Memory B cell (primary cell): ENCODE measurements at regions not wholly inside any gene's neighbourhood (a gene's known extent, or its start where the extent isn't known, plus 50 kb on each side); places are given as distances from the start of the nearest gene placed in this dataset.

Experiments
- ATAC-seq: fragments of 150-1000 bp; cut with Tn5 transposase; 2 replicates; pipeline ENCODE4 v1.10.0; 2021; ENCODE audit warnings: low read depth, mild to moderate bottlenecking, moderate library complexity
- DNase-seq, 2 donors: peaks; one replicate each; pipeline ENCODE4 v3.0.0; 2022; ENCODE audit warnings: low spot score in 2 of 2
- H3K27ac Mint-ChIP-seq: one replicate; pipeline ENCODE4 v1.8.0; 2022; ENCODE audit warnings: mild to moderate bottlenecking, moderate library complexity, mixed read lengths
- H3K27me3 Mint-ChIP-seq: one replicate; pipeline ENCODE4 v1.8.0; 2022; ENCODE audit warnings: mixed read lengths
- H3K36me3 Mint-ChIP-seq: one replicate; pipeline ENCODE4 v1.8.0; 2022; ENCODE audit warnings: mild to moderate bottlenecking, mixed read lengths
- H3K4me1 Mint-ChIP-seq: one replicate; pipeline ENCODE4 v1.8.0; 2022; ENCODE audit warnings: mixed read lengths
- H3K4me3 Mint-ChIP-seq: one replicate; pipeline ENCODE4 v1.8.0; 2022; ENCODE audit warnings: mild to moderate bottlenecking, moderate library complexity, mixed read lengths
- H3K9me3 Mint-ChIP-seq: one replicate; pipeline ENCODE4 v1.8.0; 2022; ENCODE audit warnings: mixed read lengths

GRCh38 chr9:78839252-78839651, 542.3 kb downstream of the PSAT1 start:
- ATAC-seq = no peak
- peaks cover 13% of the 10 kb centered on the region for H3K9me3 Mint-ChIP-seq
- H3K27me3 Mint-ChIP-seq = no peaks in the 10 kb centered on the region
- no peaks in the 10 kb centered on the region for H3K36me3 Mint-ChIP-seq
- H3K27ac Mint-ChIP-seq = no peak overlapping the region
- DNase-seq = no peak
- peaks cover 4% of the 10 kb centered on the region for H3K4me1 Mint-ChIP-seq
- H3K4me3 Mint-ChIP-seq = no peak overlapping the region

- H3K36me3 Mint-ChIP-seq = no peaks in the 10 kb centered on the region
- H3K27ac Mint-ChIP-seq = no peak overlapping the region
- DNase-seq = no peak
- no peaks in the 10 kb centered on the region for H3K27me3 Mint-ChIP-seq
- peaks cover 3% of the 10 kb centered on the region for H3K4me1 Mint-ChIP-seq
- peaks cover 14% of the 10 kb centered on the region for H3K9me3 Mint-ChIP-seq
- no peak for ATAC-seq
- no peak overlapping the region for H3K4me3 Mint-ChIP-seq
These were observed 551.1 kb downstream of the PSAT1 start for GRCh38 chr9:78848061-78848460.

GRCh38 chr9:78856144-78856543, 559.2 kb downstream of the PSAT1 start:
- Mint-ChIP-seq H3K27me3 (no peaks in the 10 kb centered on the region), H3K4me3 (no peak overlapping the region), H3K4me1 (peaks cover 2% of the 10 kb centered on the region), H3K36me3 (no peaks in the 10 kb centered on the region), H3K9me3 (no peaks in the 10 kb centered on the region), H3K27ac (no peak overlapping the region)
- DNase-seq (no peak), ATAC-seq (no peak)

GRCh38 chr9:78856781-78857180, 559.9 kb downstream of the PSAT1 start:
- DNase-seq (no peak), ATAC-seq (no peak)
- peaks cover 2% of the 10 kb centered on the region for H3K4me1 Mint-ChIP-seq
- H3K4me3 Mint-ChIP-seq = no peak overlapping the region
- no peaks in the 10 kb centered on the region for H3K36me3 Mint-ChIP-seq
- no peaks in the 10 kb centered on the region for H3K27me3 Mint-ChIP-seq
- no peaks in the 10 kb centered on the region for H3K9me3 Mint-ChIP-seq
- no peak overlapping the region for H3K27ac Mint-ChIP-seq

- Mint-ChIP-seq H3K27me3 (no peaks in the 10 kb centered on the region), H3K4me3 (no peak overlapping the region), H3K36me3 (no peaks in the 10 kb centered on the region), H3K9me3 (no peaks in the 10 kb centered on the region), H3K27ac (no peak overlapping the region), H3K4me1 (peaks cover 2% of the 10 kb centered on the region)
- DNase-seq = no peak
- ATAC-seq = no peak
These were observed 560.7 kb downstream of the PSAT1 start for GRCh38 chr9:78857373-78858225.

- ATAC-seq (no peak), DNase-seq (no peak)
- peaks cover 2% of the 10 kb centered on the region for H3K4me1 Mint-ChIP-seq
- H3K36me3 Mint-ChIP-seq = no peaks in the 10 kb centered on the region
- no peak overlapping the region for H3K4me3 Mint-ChIP-seq
- H3K27ac Mint-ChIP-seq = no peak overlapping the region
- no peaks in the 10 kb centered on the region for H3K9me3 Mint-ChIP-seq
- no peaks in the 10 kb centered on the region for H3K27me3 Mint-ChIP-seq
These were observed 561.3 kb downstream of the PSAT1 start for GRCh38 chr9:78858266-78858665.

- Mint-ChIP-seq H3K9me3 (no peaks in the 10 kb centered on the region), H3K4me3 (no peak overlapping the region), H3K27ac (no peak overlapping the region), H3K36me3 (no peaks in the 10 kb centered on the region), H3K27me3 (peaks cover 2% of the 10 kb centered on the region), H3K4me1 (peaks cover 2% of the 10 kb centered on the region)
- DNase-seq (no peak), ATAC-seq (no peak)
These were observed 564.0 kb downstream of the PSAT1 start for GRCh38 chr9:78860801-78861475.

GRCh38 chr9:78863531-78863930, 566.6 kb downstream of the PSAT1 start:
- H3K27me3 Mint-ChIP-seq = peaks cover 2% of the 10 kb centered on the region

GRCh38 chr9:78865737-78866136, 568.8 kb downstream of the PSAT1 start:
- H3K4me3 Mint-ChIP-seq = no peak overlapping the region
- H3K36me3 Mint-ChIP-seq = no peaks in the 10 kb centered on the region
- H3K9me3 Mint-ChIP-seq = no peaks in the 10 kb centered on the region

More at GRCh38 chr9:78863531-78863930, 566.6 kb downstream of the PSAT1 start:
- Mint-ChIP-seq H3K4me1 (peaks cover 2% of the 10 kb centered on the region), H3K27ac (no peak overlapping the region), H3K36me3 (no peaks in the 10 kb centered on the region), H3K4me3 (no peak overlapping the region), H3K9me3 (no peaks in the 10 kb centered on the region)
- ATAC-seq = no peak
- DNase-seq = no peak

GRCh38 chr9:78866207-78867132, 569.5 kb downstream of the PSAT1 start:
- Mint-ChIP-seq H3K4me3 (no peak overlapping the region), H3K36me3 (no peaks in the 10 kb centered on the region), H3K27me3 (peaks cover 3% of the 10 kb centered on the region), H3K9me3 (no peaks in the 10 kb centered on the region), H3K27ac (no peak overlapping the region), H3K4me1 (no peaks in the 10 kb centered on the region)
- ATAC-seq = no peak
- no peak for DNase-seq

More at GRCh38 chr9:78865737-78866136, 568.8 kb downstream of the PSAT1 start:
- ATAC-seq (no peak), DNase-seq (no peak)
- Mint-ChIP-seq H3K4me1 (no peaks in the 10 kb centered on the region), H3K27me3 (peaks cover 2% of the 10 kb centered on the region), H3K27ac (no peak overlapping the region)

GRCh38 chr9:78871086-78871451, 574.1 kb downstream of the PSAT1 start:
- no peaks in the 10 kb centered on the region for H3K36me3 Mint-ChIP-seq
- no peak for DNase-seq
- ATAC-seq = no peak
- H3K4me1 Mint-ChIP-seq = no peaks in the 10 kb centered on the region
- no peak overlapping the region for H3K27ac Mint-ChIP-seq
- no peak overlapping the region for H3K4me3 Mint-ChIP-seq
- peaks cover 1% of the 10 kb centered on the region for H3K9me3 Mint-ChIP-seq
- peaks cover 3% of the 10 kb centered on the region for H3K27me3 Mint-ChIP-seq

GRCh38 chr9:78871452-78872331, 574.8 kb downstream of the PSAT1 start:
- H3K9me3 Mint-ChIP-seq = peaks cover 1% of the 10 kb centered on the region
- DNase-seq (no peak), ATAC-seq (no peak)
- H3K4me3 Mint-ChIP-seq = no peak overlapping the region
- H3K4me1 Mint-ChIP-seq = no peaks in the 10 kb centered on the region
- no peak overlapping the region for H3K27ac Mint-ChIP-seq
- H3K36me3 Mint-ChIP-seq = no peaks in the 10 kb centered on the region
- H3K27me3 Mint-ChIP-seq = peaks cover 3% of the 10 kb centered on the region

- ATAC-seq (no peak), DNase-seq (no peak)
- Mint-ChIP-seq H3K4me3 (no peak overlapping the region), H3K27me3 (peaks cover 3% of the 10 kb centered on the region), H3K36me3 (no peaks in the 10 kb centered on the region), H3K4me1 (no peaks in the 10 kb centered on the region), H3K27ac (no peak overlapping the region), H3K9me3 (peaks cover 1% of the 10 kb centered on the region)
These were observed 577.1 kb downstream of the PSAT1 start for GRCh38 chr9:78874061-78874460.
